GM19351 (cell line): ENCODE measurements at regions not wholly inside any gene's neighbourhood (a gene's known extent, or its start where the extent isn't known, plus 50 kb on each side); places are given as distances from the start of the nearest gene placed in this dataset.

ENCODE experiments used
- ATAC-seq: cut with Tn5 transposase; IDR thresholded peaks from one replicate; pipeline ENCODE4 v1.9.1; 2021; ENCODE audit warnings: mild to moderate bottlenecking, moderate library complexity; ENCODE audit not compliant: unreplicated experiment

- no peak for ATAC-seq
These were observed 153.2 kb upstream of the FRMD4B start for GRCh38 chr3:69539134-69539533.

GRCh38 chr3:69538281-69538680, 152.4 kb upstream of the FRMD4B start:
- no peak for ATAC-seq

DNA sequence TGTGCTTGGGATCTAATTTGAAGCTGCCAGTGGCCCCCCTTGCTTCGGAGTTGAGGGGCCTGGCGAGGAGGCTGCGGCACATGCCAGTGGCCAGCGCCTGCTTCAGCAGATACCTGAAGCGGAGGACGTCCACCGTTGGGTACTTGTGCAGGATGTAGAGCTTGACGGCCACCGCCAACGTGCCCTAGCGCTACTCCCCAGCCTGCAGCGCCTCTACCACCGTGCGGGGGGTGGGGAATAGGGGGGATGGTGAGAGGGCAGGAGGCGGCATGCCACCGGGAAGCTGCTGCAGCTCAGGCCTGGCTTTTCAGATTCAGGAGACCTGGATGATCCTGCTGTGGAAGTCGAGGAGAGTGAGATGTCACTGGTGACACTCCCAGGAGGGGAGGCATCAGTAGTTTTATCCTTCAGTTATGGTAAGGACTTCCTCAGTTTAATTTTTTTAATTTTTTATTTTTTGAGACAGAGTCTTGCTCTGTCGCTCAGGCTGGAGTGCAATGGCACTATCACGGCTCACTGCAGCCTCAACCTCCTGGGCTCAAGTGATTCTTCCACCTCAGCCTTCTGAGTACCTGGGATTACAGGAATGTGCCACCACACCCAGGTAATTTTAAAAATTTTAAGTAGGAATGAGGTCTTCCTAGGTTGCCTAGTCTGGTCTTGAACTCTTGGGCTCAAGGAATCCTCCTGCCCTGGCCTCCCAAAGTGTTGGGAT, 150.6 kb upstream of the FRMD4B start:
- ATAC-seq = no peak

GRCh38 chr3:69535613-69536012, 149.7 kb upstream of the FRMD4B start:
- ATAC-seq = no peak

DNA sequence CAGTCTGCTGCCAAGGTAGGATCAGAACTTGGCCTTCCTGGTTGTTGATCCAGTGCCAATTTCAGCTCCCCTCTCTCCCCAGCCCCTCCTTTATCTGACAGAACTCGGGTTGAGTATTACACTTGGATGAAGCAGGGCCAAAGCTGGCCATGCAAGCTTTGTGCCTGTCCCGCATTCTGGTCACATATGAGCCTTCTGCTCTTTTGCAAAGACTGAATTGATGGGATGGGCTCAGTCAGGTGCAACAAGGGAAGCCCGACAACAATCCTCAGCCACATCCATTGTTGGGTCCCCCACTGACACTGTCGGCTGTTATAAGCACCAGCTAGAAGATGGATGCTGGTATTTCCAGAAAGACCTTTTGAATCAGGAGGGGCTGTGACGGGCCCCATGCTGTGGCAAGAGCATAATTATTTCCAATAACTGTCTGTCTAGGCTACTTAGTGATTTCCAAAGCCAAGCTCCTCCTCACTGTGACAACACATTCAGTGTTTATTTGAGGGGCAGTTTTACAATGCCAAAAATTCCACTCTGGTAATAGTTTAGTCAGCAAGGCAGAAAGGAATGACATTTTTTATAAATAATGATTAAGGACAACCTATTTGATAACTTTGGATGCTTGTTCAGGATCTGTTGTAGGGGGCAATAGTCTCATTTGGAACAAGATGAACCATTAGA, 146.8 kb upstream of the FRMD4B start:
- ATAC-seq = no peak

- no peak for ATAC-seq
These were observed 146.0 kb upstream of the FRMD4B start for GRCh38 chr3:69531576-69532546.

GRCh38 chr3:69530554-69530953, 144.7 kb upstream of the FRMD4B start:
- ATAC-seq = no peak

DNA sequence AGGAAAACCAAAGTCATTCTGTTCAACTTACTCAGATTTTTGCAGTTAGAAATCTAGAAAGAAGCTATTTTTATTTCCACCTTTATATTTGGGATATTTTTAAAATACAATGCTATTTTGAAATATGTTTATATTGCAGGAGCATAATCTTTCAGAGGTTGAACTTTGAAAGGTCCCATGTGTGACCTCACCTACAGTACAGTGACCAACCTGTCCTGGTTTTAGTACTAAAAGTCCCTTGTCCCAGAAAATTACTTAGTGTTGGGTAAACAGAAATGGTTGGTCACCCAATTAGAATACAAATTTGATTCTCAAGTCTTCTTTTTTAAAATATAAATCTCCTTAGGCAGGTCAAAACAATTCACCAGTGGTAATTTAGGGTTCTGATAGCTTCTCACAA, 141.6 kb upstream of the FRMD4B start:
- no peak for ATAC-seq

DNA sequence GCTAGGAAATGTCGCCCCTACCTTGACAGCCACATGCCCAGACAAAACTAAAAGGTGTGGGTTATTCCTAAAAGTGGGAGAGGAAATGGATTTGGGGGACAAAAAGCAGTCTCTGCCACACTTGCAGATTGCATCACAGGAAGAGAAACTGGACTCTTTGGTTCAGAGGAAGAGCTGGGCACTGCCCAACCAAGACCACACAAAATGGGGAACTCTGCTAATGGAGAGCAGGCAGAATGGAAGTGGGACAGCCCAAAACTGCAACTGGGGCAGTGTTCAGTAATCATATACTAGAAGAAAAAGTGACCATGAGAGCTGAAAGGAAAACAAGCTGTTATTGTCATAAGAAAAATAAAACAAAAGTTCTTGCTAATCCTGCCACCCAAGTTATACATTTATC, 138.9 kb upstream of the FRMD4B start:
- ATAC-seq = no peak

DNA sequence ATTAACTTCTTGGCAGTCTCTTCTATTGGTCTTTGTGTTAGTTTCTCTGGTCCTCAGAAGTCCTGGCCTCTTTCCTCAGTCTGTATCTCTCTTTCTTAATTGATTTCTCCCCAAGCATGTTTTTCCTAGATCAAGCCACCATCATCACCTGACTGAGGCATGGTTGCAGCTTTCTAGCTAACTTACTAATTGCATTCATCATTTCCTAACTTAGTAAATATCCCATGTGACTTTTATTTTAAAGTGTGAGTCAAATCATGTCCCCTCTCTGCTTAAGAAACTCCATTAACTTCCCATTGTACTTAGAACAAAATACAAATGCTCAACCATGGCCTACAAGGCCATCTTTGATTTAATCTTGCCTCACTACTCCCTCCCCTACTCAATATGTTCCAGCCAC, 135.4 kb upstream of the FRMD4B start:
- no peak for ATAC-seq

DNA sequence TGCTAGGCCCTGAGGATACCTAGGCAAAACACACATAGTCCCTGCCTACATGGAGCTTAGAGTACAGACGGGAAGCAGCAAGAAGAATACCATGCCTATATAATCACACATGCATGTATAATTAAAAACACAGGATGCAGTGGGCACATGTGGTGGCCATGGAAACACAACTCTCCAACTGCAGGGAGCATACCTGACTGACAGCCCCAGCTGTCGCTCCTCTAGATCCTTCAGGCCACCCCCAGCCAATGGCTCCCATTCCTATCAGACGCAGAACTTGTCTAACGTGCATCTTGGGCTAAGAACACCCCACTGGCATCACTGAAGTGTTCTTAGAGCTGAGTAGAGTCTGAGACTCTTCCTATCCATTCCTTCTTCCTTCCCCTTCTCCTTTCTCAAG, 125.5 kb upstream of the FRMD4B start:
- ATAC-seq = no peak

DNA sequence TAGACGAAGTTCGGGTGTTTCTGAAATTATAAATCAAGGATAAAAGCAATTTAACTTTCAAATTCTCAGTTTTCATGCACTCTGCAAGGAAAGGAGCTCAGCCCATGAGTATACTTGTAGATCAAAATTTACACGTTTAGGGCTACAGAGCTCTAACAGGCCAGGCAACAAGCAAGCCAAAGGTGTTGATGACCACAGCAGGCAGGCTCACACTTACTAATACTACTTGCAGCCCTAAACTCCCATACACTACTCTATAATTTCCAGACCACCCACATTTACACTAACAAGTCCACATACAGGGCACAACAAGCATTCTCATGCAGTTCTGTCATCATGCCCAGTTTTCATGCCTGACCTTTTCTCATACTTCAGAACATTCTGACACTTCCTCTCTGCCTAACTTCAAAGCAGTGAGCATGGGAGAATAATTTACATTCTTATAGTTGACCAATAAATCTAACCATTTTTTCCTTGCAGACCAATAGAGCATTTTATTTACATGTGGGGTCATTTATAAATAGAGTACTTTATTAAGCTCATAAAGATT, 124.7 kb upstream of the FRMD4B start:
- no peak for ATAC-seq

GRCh38 chr3:69509288-69509687, 123.4 kb upstream of the FRMD4B start:
- ATAC-seq = no peak

DNA sequence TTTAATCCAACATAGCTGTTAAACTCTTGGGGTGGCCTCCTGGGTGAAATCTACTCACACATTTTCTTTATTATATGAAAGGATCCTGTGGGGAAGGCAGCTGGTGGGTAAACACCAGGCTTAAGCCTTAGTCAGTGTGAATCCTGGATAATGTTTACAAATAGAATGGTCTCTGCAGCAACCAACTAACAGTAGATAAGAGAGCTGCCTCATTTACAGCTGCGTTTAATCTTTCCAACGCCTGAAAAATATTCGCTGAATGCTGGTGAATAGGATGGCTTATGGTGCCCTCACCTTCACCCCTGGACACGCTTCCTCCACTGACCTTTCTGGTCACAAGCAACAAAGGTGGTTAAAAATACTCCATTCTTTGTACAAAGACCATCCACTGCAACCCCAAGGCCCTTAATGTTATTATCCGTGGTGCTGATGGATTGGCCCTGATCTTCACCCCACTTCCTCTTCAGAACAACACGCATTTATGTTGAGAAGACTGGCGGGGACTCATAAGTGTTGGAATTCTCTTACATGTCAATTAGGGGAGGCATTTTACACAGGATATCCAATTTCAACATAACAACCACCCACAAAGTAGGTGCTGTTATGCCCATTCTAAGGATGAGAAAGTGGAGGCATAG, 120.0 kb upstream of the FRMD4B start:
- ATAC-seq = no peak

- ATAC-seq = no peak
These were observed 118.3 kb upstream of the FRMD4B start for GRCh38 chr3:69504232-69504631.

DNA sequence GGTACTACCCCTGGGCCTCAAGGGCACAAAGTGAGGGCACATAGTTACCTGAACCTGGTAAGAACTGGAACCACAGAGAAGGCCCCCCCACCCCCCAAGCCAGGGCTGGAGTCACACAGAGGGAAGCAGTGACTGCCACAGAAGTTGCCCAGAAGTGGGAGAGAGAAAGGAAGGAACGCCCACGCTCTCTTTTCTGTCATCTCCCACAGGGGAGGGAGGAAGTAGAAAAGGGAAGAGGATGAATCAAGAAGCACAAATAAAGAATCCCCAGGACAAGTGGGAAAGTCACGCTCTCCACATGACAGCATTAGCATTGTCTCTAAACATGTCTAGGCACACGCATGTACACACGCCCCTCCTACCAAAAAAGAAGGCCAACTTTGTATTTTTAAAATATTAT, 114.7 kb upstream of the FRMD4B start:
- no peak for ATAC-seq

DNA sequence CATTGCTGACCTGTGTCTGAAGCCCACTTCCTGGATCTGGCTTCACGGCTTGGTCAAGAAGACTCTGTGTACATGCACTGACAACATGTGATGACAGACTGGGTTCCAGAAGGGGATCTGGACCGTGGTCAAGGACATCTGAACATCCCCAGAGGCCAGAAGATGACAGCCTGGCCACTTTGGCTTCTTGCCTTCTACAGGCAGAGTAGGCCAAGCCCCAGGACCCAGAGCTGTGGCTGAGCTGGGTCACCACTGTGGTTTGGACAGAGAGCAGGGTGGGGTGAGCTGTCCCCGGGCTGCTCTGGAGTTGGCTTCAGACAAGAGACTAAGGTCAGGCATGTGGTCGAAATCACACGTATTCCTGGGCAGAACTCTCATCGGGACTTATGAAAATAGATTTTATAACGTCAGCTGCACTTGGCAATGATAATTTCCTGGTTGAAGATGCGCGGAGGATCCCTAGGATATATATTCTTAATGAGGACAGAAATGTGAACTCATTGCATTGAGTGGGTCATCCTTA, 114.1 kb upstream of the FRMD4B start:
- ATAC-seq = no peak

DNA sequence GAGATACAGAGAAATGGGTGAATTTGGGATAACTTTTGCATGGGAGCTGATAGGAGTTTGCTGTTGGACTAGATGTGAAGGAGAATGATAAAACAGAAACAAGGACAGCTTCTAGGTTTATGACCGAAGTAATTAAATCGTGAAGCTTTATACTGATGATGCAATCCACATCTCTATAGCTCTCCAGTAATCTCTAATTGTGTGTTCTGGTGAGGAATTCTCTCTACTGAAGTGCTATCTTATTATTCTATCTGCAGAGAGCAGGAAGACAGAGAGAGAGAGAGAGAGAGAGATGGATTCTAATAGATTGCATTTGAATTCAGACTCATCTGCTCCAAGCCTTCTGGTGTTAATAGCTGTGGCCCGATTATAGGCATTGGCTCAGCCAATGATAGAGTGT, 113.5 kb upstream of the FRMD4B start:
- ATAC-seq = no peak

DNA sequence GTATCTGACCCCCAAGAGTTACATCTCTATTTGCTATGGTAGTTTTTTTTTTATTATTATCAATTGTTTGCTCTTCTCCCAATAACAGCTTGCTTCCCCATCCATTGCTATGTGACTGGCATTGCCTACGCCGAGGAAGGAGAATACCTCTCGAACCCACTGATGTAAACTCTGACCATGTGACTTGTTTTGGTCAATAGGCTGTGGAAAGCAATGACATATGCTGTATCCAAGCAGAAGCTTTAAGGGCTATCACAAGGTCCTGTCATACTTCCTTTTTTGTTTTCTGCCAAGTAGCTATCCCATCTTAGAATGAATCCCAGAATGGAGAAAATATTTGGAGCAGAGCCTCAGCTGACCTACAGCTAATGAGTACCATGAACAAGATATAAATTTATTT, 111.0 kb upstream of the FRMD4B start:
- ATAC-seq = no peak

GRCh38 chr3:69494185-69494584, 108.3 kb upstream of the FRMD4B start:
- ATAC-seq = no peak

- ATAC-seq = no peak
These were observed 107.3 kb upstream of the FRMD4B start for GRCh38 chr3:69493157-69493556.
